Upper lobe of right lung (tissue), 1 donor: ENCODE measurements at regions not wholly inside any gene's neighbourhood (a gene's known extent, or its start where the extent isn't known, plus 50 kb on each side); places are given as distances from the start of the nearest gene placed in this dataset.

Source experiments
- ATAC-seq: fragments of 200-7000 bp; cut with Tn5 transposase; one replicate; pipeline ENCODE4 v1.9.1; 2020; ENCODE audit warnings: mild to moderate bottlenecking, moderate library complexity
- DNase-seq: peaks from one replicate; pipeline ENCODE4 v3.0.0-alpha.2; 2020
- H3K27ac ChIP-seq: fragments of 200-600 bp; one replicate; pipeline ENCODE4 v1.8.0; 2022
- H3K27me3 ChIP-seq: fragments of 200-600 bp; one replicate; pipeline ENCODE4 v1.8.0; 2022; ENCODE audit warnings: mild to moderate bottlenecking
- H3K36me3 ChIP-seq: fragments of 200-600 bp; one replicate; pipeline ENCODE4 v1.8.0; 2022
- H3K4me1 ChIP-seq: fragments of 200-600 bp; one replicate; pipeline ENCODE4 v1.8.0; 2022
- H3K4me3 ChIP-seq: fragments of 200-600 bp; one replicate; pipeline ENCODE4 v1.8.0; 2022; ENCODE audit warnings: mild to moderate bottlenecking
- H3K9me3 ChIP-seq: fragments of 200-600 bp; one replicate; pipeline ENCODE4 v1.8.0; 2022
- intact Hi-C: fragments of 100-400 bp; cut with DNase I; formaldehyde crosslinking; loops from one replicate; pipeline ENCODE4 v1.11.0; 2022
- TF ChIP-seq, protein P1 (sequence below): fragments of 200-600 bp; IDR thresholded peaks from one replicate; pipeline ENCODE4 v1.8.0; 2022; ENCODE audit warnings: antibody characterized with exemption
- donor health status: DM: no; HTN: yes; CAD: no; lungs with severe emphysema.

DNA sequence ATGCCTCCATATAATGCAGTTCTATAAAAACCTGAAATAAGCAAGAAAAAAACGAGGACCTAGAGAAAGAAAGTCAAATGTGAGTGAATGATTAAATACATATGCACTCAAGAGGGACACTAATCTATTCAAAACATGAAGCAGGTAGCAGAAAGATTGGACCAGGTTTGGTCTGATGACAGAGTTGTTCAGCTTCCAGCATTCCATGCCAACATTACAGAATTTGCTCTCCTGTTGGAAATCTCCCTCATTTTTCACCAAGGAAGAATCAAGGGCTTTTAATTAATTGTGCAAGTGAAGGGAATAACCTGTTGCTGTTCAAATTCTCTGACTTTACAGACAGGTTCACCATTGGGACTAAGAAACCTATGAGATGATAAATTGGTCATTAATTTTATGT lies 379.0 kb upstream of the RASGEF1B start:
- Histone ChIP-seq H3K4me3 (no peak overlapping the region), H3K36me3 (no peaks in the 10 kb centered on the region), H3K9me3 (no peaks in the 10 kb centered on the region), H3K27me3 (no peaks in the 10 kb centered on the region), H3K4me1 (no peaks in the 10 kb centered on the region), H3K27ac (no peak overlapping the region)
- no peak for ATAC-seq
- TF ChIP-seq, protein P1, sequence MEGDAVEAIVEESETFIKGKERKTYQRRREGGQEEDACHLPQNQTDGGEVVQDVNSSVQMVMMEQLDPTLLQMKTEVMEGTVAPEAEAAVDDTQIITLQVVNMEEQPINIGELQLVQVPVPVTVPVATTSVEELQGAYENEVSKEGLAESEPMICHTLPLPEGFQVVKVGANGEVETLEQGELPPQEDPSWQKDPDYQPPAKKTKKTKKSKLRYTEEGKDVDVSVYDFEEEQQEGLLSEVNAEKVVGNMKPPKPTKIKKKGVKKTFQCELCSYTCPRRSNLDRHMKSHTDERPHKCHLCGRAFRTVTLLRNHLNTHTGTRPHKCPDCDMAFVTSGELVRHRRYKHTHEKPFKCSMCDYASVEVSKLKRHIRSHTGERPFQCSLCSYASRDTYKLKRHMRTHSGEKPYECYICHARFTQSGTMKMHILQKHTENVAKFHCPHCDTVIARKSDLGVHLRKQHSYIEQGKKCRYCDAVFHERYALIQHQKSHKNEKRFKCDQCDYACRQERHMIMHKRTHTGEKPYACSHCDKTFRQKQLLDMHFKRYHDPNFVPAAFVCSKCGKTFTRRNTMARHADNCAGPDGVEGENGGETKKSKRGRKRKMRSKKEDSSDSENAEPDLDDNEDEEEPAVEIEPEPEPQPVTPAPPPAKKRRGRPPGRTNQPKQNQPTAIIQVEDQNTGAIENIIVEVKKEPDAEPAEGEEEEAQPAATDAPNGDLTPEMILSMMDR, result no peak
- intact Hi-C loops, result no loop called here
- no peak for DNase-seq

DNA sequence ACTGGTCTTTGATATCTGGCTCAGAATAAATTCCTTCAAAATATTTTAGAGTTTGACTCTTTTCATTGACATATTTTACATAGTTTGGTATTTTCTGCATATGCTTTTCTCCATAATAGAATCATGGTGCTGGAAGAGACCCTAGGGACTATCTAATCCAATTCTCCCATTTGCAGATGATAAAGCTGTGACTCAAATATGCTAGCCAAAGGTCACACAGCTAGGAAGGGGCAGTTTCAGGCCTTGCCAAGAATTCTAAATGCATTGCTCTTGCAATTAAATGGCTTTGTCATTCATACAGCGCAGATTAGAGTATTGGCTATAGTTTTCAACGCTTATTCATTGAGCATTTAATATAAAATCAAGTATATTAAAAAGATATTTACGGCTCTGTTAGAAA lies 374.1 kb upstream of the RASGEF1B start:
- DNase-seq (no peak), ATAC-seq (no peak)
- no peak overlapping the region for H3K27ac ChIP-seq
- intact Hi-C loops, result no loop called here
- no peak overlapping the region for H3K4me3 ChIP-seq
- no peaks in the 10 kb centered on the region for H3K4me1 ChIP-seq
- no peaks in the 10 kb centered on the region for H3K27me3 ChIP-seq
- no peaks in the 10 kb centered on the region for H3K9me3 ChIP-seq
- no peaks in the 10 kb centered on the region for H3K36me3 ChIP-seq
- TF ChIP-seq, protein P1, result no peak

DNA sequence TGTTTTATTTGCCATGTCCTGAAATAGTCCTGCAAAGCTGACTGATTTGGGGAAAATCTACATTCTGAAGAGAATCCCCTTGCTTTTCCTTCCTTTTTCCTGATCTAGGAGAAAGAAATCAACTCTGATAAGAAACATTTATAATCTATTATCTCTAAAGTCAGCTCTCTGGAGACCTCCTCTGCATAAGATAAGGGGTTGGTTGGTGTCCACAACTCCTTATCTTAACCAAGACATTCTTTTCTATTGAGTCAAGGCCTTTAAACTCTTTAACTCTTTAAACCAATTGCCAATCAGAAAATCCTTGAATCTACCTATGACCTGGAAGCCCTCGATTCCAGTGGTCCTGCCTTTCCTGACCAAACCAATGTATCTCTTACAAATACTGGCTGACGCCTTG lies 373.6 kb upstream of the RASGEF1B start:
- TF ChIP-seq, protein P1, result no peak
- Histone ChIP-seq H3K9me3 (no peaks in the 10 kb centered on the region), H3K27ac (no peak overlapping the region), H3K27me3 (no peaks in the 10 kb centered on the region), H3K4me1 (no peaks in the 10 kb centered on the region), H3K36me3 (no peaks in the 10 kb centered on the region), H3K4me3 (no peak overlapping the region)
- ATAC-seq (no peak), DNase-seq (no peak)
- intact Hi-C loops, result no loop called here

DNA sequence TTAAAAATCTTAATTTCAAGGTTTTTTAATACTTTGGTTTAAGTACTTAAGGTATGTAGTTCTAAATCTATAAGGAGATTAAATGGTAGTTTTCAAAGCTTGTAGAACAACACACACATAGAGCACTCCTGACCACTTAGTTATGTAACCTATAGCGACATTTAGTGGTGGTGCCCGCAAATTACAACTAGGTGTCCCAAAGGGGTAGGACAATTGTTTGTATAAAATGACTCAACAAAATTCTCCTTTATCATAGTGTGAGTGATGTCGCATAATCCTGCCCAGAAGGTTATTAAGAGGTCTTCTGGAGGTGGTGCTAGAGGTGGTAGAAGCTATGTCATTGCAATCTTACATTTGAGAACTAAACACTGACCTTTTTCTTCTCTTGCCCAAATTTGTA lies 373.0 kb upstream of the RASGEF1B start:
- Histone ChIP-seq H3K27ac (no peak overlapping the region), H3K36me3 (no peaks in the 10 kb centered on the region), H3K4me1 (no peaks in the 10 kb centered on the region), H3K9me3 (no peaks in the 10 kb centered on the region), H3K27me3 (no peaks in the 10 kb centered on the region), H3K4me3 (no peak overlapping the region)
- ATAC-seq (peak; percentile 98), DNase-seq (no peak)
- intact Hi-C loops, result loop anchor here (5.0 kb wide), 1 partner anchor 377 kb away; no protein-coding TSS in a partner anchor
- TF ChIP-seq, protein P1, result peak; percentile 85

DNA sequence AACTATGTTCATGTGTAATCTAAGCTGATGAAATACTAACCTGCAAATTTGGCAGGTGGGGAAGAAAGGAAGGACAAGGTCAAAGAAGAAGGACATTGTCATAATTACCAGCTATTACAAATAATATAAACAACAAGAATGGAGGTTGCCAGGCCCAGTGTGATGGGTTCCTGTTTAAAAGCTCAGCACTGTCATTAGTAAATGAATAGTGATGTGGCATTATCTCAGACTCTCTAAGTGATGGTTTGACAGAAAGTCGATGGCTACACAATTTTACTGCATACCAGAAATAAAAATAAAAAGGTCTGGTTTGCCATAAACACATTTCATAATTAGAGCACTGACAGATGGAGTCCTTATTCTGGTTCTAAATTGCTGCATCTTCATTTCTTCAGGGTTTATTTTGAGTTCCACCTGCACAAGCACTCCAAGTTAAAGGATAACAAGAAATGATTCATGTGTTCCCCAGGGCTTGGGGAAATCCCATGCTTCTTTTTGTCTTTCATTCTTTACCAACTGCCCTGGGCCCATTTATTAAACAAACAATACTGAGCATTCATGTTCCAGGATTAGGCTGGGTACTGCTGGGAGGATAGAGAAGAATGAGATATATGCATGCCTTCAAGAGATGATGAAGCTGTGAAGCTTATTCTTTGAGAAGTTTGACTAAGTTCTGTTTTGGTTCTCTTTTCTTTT lies 367.8 kb upstream of the RASGEF1B start:
- Histone ChIP-seq H3K4me3 (no peak overlapping the region), H3K9me3 (no peaks in the 10 kb centered on the region), H3K27ac (no peak overlapping the region), H3K27me3 (no peaks in the 10 kb centered on the region), H3K36me3 (no peaks in the 10 kb centered on the region), H3K4me1 (no peaks in the 10 kb centered on the region)
- ATAC-seq (no peak), DNase-seq (no peak)
- intact Hi-C loops, result loop anchor here (5.0 kb wide), 1 partner anchor 372 kb away; no protein-coding TSS in a partner anchor
- TF ChIP-seq, protein P1, result no peak

DNA sequence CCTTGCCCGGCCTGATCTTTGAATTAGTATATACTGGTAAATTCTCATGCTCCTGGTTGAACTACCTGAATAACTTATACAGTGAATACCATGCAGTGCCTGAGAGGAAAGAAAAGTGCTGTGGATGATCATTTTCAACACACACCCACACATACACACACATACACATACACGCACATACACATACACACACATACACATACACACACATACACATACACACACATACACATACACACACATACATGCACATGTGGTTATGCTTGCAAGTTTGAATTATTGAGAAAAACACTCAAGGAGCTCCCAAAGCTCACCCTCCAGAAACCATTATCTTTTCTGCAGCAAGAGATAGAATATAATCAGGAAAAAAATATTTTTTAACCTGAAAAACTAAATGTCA lies 366.9 kb upstream of the RASGEF1B start:
- intact Hi-C loops, result no loop called here
- no peak for ATAC-seq

More for the DNA sequence above, 366.9 kb upstream of the RASGEF1B start:
- DNase-seq, result no peak
- Histone ChIP-seq H3K27ac (no peak overlapping the region), H3K4me1 (no peaks in the 10 kb centered on the region), H3K36me3 (no peaks in the 10 kb centered on the region), H3K4me3 (no peak overlapping the region), H3K27me3 (no peaks in the 10 kb centered on the region), H3K9me3 (no peaks in the 10 kb centered on the region)
- TF ChIP-seq, protein P1, result no peak
